Neural cell (in vitro differentiated cells): ENCODE measurements at regions not wholly inside any gene's neighbourhood (a gene's known extent, or its start where the extent isn't known, plus 50 kb on each side); places are given as distances from the start of the nearest gene placed in this dataset.

Experiments used
- H2AFZ ChIP-seq: fragments of 200-600, 300-800 bp; sonication (generic), shearing (Covaris generic); 2 replicates; pipeline ENCODE4 v1.6.0; 2014; ENCODE audit warnings: low read depth, mild to moderate bottlenecking, antibody characterized with exemption, low read length, moderate library complexity
- H3F3A ChIP-seq: fragments of 200-600 bp; shearing (Covaris generic); 2 replicates; pipeline ENCODE4 v1.6.1; 2016; ENCODE audit warnings: mild to moderate bottlenecking, moderate library complexity, mixed read lengths, antibody characterized with exemption, low read length; ENCODE audit not compliant: insufficient read depth, poor library complexity, severe bottlenecking
- H3K27ac ChIP-seq: fragments of 200-600, 300-800 bp; sonication (generic), shearing (Covaris generic); 2 replicates; pipeline ENCODE4 v1.5.1; 2014; ENCODE audit warnings: mild to moderate bottlenecking, low read length, moderate library complexity
- H3K27me3 ChIP-seq: fragments of 300-800, 200-600 bp; sonication (generic), shearing (Covaris generic); 2 replicates; pipeline ENCODE4 v1.6.0; 2014; ENCODE audit warnings: mild to moderate bottlenecking, low read depth, low read length, moderate library complexity; ENCODE audit not compliant: insufficient read depth
- H3K36me3 ChIP-seq: fragments of 300-800, 200-600 bp; sonication (generic), shearing (Covaris generic); 2 replicates; pipeline ENCODE4 v1.5.1; 2014; ENCODE audit warnings: mild to moderate bottlenecking, antibody characterized with exemption, low read length, moderate library complexity; ENCODE audit not compliant: insufficient read depth
- H3K4me2 ChIP-seq: fragments of 300-800, 200-600 bp; sonication (generic), shearing (Covaris generic); 2 replicates; pipeline ENCODE4 v1.6.0; 2014; ENCODE audit warnings: mild to moderate bottlenecking, low read length
- H3K4me3 ChIP-seq: fragments of 300-800, 200-600 bp; sonication (generic), shearing (Covaris generic); 2 replicates; pipeline ENCODE4 v1.5.1; 2014; ENCODE audit warnings: mild to moderate bottlenecking, low read length, moderate library complexity
- H3K79me2 ChIP-seq: fragments of 200-600 bp; shearing (Covaris generic); replicated peaks from 2 replicates; pipeline ENCODE4 v1.6.0; 2014; ENCODE audit warnings: mild to moderate bottlenecking, low read length, moderate library complexity; ENCODE audit not compliant: insufficient read depth
- H3K9ac ChIP-seq: fragments of 300-800, 200-600 bp; sonication (generic), shearing (Covaris generic); 2 replicates; pipeline ENCODE4 v1.6.1; 2016; ENCODE audit warnings: mild to moderate bottlenecking, low read length, mixed read lengths
- H3K9me2 ChIP-seq: fragments of 200-600 bp; shearing (Covaris generic); 2 replicates; pipeline ENCODE4 v1.6.1; 2016; ENCODE audit warnings: mild to moderate bottlenecking, low read length, mixed read lengths; ENCODE audit not compliant: insufficient read depth
- H3K9me3 ChIP-seq: fragments of 200-600, 300-800 bp; sonication (generic), shearing (Covaris generic); 2 replicates; pipeline ENCODE4 v1.6.1; 2016; ENCODE audit warnings: mild to moderate bottlenecking, mixed run types, low read length, moderate library complexity, mixed read lengths
- H4K20me1 ChIP-seq: fragments of 200-600 bp; shearing (Covaris generic); 2 replicates; pipeline ENCODE4 v1.6.1; 2016; ENCODE audit warnings: mild to moderate bottlenecking, mixed run types; ENCODE audit not compliant: insufficient read depth
- EP300 ChIP-seq: fragments of 450-650 bp; conservative IDR thresholded peaks from 2 replicates; pipeline ENCODE4 v1.6.1; 2014; ENCODE audit warnings: antibody characterized with exemption, mild to moderate bottlenecking, moderate library complexity; ENCODE audit not compliant: poor library complexity, severe bottlenecking
- EZH2 ChIP-seq: fragments of 200-600, 300-800 bp; shearing (Covaris generic), sonication (generic); IDR thresholded peaks from 2 replicates; pipeline ENCODE4 v1.6.1; 2014; ENCODE audit warnings: antibody characterized with exemption, low read length, borderline replicate concordance, mild to moderate bottlenecking; ENCODE audit not compliant: insufficient read depth, poor library complexity, severe bottlenecking
- MXI1 ChIP-seq: fragments of 450-650 bp; conservative IDR thresholded peaks from 2 replicates; pipeline ENCODE4 v1.6.1; 2014; ENCODE audit warnings: antibody characterized with exemption, mild to moderate bottlenecking; ENCODE audit not compliant: poor library complexity, severe bottlenecking
- POLR2AphosphoS5 ChIP-seq: IDR thresholded peaks from 2 replicates; pipeline ENCODE4 v1.6.1; 2012
- RAD21 ChIP-seq: fragments of 450-650 bp; conservative IDR thresholded peaks from 2 replicates; pipeline ENCODE4 v1.6.1; 2014; ENCODE audit warnings: antibody characterized with exemption, mild to moderate bottlenecking, moderate library complexity
- SMC3 ChIP-seq: fragments of 450-650 bp; conservative IDR thresholded peaks from 2 replicates; pipeline ENCODE4 v1.6.1; 2014; ENCODE audit warnings: antibody characterized with exemption, mild to moderate bottlenecking, moderate library complexity; ENCODE audit not compliant: poor library complexity
- TAF1 ChIP-seq: IDR thresholded peaks from 2 replicates; pipeline ENCODE4 v1.6.1; 2012; ENCODE audit warnings: low read depth
- TF ChIP-seq, protein P1 (sequence below): IDR thresholded peaks from 2 replicates; pipeline ENCODE4 v1.6.1; 2012; ENCODE audit warnings: borderline replicate concordance
- TF ChIP-seq, protein P2 (sequence below): fragments of 450-650 bp; IDR thresholded peaks from 2 replicates; pipeline ENCODE4 v1.5.1; 2014; ENCODE audit warnings: antibody characterized with exemption, mild to moderate bottlenecking, moderate library complexity; ENCODE audit not compliant: poor library complexity, severe bottlenecking

DNA sequence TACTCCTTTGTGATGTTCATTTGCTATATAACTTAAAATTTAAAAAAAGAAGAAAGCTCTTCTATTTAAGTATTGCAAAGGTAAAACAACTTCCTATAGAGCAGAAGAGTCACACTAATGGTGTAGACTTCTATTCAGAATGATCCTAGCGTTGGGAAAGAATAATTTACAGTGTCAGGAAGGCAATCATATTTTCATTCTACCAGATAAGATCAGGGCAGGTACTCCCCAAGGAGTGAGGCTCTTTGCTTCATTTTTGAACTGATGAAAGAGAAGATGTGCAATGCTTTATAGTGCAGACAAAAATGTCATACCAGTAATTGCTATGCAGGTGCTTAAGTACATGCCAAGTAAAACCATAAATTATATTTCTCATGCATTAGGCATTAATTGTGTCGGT, 1193.0 kb downstream of the PCDH9 start:
- peak overlapping the region; percentile 75 for H3K27ac ChIP-seq
- no peak overlapping the region for H3K4me3 ChIP-seq
- no peak for TF ChIP-seq MXI1
- TF ChIP-seq, protein P1, sequence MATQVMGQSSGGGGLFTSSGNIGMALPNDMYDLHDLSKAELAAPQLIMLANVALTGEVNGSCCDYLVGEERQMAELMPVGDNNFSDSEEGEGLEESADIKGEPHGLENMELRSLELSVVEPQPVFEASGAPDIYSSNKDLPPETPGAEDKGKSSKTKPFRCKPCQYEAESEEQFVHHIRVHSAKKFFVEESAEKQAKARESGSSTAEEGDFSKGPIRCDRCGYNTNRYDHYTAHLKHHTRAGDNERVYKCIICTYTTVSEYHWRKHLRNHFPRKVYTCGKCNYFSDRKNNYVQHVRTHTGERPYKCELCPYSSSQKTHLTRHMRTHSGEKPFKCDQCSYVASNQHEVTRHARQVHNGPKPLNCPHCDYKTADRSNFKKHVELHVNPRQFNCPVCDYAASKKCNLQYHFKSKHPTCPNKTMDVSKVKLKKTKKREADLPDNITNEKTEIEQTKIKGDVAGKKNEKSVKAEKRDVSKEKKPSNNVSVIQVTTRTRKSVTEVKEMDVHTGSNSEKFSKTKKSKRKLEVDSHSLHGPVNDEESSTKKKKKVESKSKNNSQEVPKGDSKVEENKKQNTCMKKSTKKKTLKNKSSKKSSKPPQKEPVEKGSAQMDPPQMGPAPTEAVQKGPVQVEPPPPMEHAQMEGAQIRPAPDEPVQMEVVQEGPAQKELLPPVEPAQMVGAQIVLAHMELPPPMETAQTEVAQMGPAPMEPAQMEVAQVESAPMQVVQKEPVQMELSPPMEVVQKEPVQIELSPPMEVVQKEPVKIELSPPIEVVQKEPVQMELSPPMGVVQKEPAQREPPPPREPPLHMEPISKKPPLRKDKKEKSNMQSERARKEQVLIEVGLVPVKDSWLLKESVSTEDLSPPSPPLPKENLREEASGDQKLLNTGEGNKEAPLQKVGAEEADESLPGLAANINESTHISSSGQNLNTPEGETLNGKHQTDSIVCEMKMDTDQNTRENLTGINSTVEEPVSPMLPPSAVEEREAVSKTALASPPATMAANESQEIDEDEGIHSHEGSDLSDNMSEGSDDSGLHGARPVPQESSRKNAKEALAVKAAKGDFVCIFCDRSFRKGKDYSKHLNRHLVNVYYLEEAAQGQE = peak; percentile 99
- TF ChIP-seq, protein P2, sequence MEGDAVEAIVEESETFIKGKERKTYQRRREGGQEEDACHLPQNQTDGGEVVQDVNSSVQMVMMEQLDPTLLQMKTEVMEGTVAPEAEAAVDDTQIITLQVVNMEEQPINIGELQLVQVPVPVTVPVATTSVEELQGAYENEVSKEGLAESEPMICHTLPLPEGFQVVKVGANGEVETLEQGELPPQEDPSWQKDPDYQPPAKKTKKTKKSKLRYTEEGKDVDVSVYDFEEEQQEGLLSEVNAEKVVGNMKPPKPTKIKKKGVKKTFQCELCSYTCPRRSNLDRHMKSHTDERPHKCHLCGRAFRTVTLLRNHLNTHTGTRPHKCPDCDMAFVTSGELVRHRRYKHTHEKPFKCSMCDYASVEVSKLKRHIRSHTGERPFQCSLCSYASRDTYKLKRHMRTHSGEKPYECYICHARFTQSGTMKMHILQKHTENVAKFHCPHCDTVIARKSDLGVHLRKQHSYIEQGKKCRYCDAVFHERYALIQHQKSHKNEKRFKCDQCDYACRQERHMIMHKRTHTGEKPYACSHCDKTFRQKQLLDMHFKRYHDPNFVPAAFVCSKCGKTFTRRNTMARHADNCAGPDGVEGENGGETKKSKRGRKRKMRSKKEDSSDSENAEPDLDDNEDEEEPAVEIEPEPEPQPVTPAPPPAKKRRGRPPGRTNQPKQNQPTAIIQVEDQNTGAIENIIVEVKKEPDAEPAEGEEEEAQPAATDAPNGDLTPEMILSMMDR = no peak
- TF ChIP-seq SMC3 = no peak
- TF ChIP-seq RAD21 = peak; percentile 38
- peak; percentile 90 for TF ChIP-seq EP300
- peak; percentile 84 for TF ChIP-seq POLR2AphosphoS5

DNA sequence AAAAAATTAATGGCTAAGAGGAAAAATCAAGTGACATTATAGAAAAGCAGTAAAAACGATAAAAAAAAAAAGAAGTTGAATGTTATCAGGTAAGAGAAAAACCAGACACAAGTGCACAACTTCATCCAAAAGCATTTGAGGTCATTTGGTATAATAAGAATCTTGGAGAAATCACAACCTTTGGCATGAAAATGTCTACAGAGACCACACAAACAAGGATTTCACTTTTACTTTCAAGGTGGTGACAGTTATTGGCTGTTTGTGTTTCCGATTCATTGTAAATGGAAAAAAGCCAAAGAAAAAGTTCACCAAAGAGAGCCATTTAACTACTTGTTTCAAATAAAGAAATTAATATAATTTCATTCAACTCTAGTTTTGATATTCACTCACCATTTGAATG, 1193.5 kb downstream of the PCDH9 start:
- Histone ChIP-seq H2AFZ (no peak overlapping the region), H3K27ac (peak overlapping the region; percentile 75), H3K36me3 (no peaks in the 10 kb centered on the region)

More for the DNA sequence above, 1193.0 kb downstream of the PCDH9 start:
- peaks cover 3% of the 10 kb centered on the region for H3F3A ChIP-seq
- H4K20me1 ChIP-seq = no peaks in the 10 kb centered on the region
- no peaks in the 10 kb centered on the region for H3K9me2 ChIP-seq
- no peaks in the 10 kb centered on the region for H3K27me3 ChIP-seq
- peak overlapping the region; percentile 38 for H3K4me2 ChIP-seq
- H3K9ac ChIP-seq = no peak overlapping the region
- no peaks in the 10 kb centered on the region for H3K9me3 ChIP-seq
- no peaks in the 10 kb centered on the region for H3K79me2 ChIP-seq
- no peaks in the 10 kb centered on the region for H3K36me3 ChIP-seq
- no peak overlapping the region for H2AFZ ChIP-seq

More for the DNA sequence above, 1193.5 kb downstream of the PCDH9 start:
- TF ChIP-seq RAD21 = no peak
- no peak for TF ChIP-seq EZH2
- TF ChIP-seq TAF1 = no peak
- TF ChIP-seq, protein P1 = no peak
- TF ChIP-seq EP300 = no peak
- Histone ChIP-seq H3K9me2 (no peaks in the 10 kb centered on the region), H3K79me2 (no peaks in the 10 kb centered on the region), H4K20me1 (no peaks in the 10 kb centered on the region), H3K27me3 (no peaks in the 10 kb centered on the region), H3K9ac (peak overlapping the region; percentile 4), H3K4me3 (peak overlapping the region; percentile 5), H3F3A (peaks cover 3% of the 10 kb centered on the region), H3K4me2 (peak overlapping the region; percentile 38), H3K9me3 (no peaks in the 10 kb centered on the region)
